Cardiac muscle cell (in vitro differentiated cells and primary cell): ENCODE measurements at regions not wholly inside any gene's neighbourhood (a gene's known extent, or its start where the extent isn't known, plus 50 kb on each side); places are given as distances from the start of the nearest gene placed in this dataset.

ENCODE experiments used
- DNase-seq, 2 donors: peaks; one replicate each; pipeline versions ENCODE4 v3.0.0 to v3.0.0-alpha.2; 2010 to 2017; ENCODE audit warnings: low read depth in 1 of 2, low spot score in 1 of 2
- H3K27ac ChIP-seq: fragments of 200-600 bp; sonication (generic); 2 replicates; pipeline ENCODE4 v1.5.1; 2016
- H3K27me3 ChIP-seq: fragments of 200-600 bp; sonication (generic); 2 replicates; pipeline ENCODE4 v1.6.0; 2016; ENCODE audit warnings: control low read depth
- H3K36me3 ChIP-seq: fragments of 200-600 bp; sonication (generic); 2 replicates; pipeline ENCODE4 v1.5.1; 2016; ENCODE audit warnings: control low read depth
- H3K4me1 ChIP-seq: fragments of 200-600 bp; sonication (generic); 2 replicates; pipeline ENCODE4 v1.8.1; 2017; ENCODE audit warnings: low read depth, mild to moderate bottlenecking, mixed run types
- H3K4me3 ChIP-seq: fragments of 200-600 bp; sonication (generic); 2 replicates; pipeline ENCODE4 v1.5.1; 2016; ENCODE audit warnings: mild to moderate bottlenecking
- H3K9me3 ChIP-seq: fragments of 200-600 bp; sonication (generic); 2 replicates; pipeline ENCODE4 v1.5.1; 2017; ENCODE audit warnings: low read depth, mild to moderate bottlenecking, control low read depth
- CTCF ChIP-seq: IDR thresholded peaks from 2 replicates; pipeline ENCODE4 v1.5.1; 2012; ENCODE audit warnings: low read depth, mild to moderate bottlenecking, low read length

- H3K36me3 ChIP-seq, result no peaks in the 10 kb centered on the region
- H3K27ac ChIP-seq, result no peak overlapping the region
- no peak for DNase-seq
- H3K4me1 ChIP-seq, result no peaks in the 10 kb centered on the region
- no peak overlapping the region for H3K4me3 ChIP-seq
- TF ChIP-seq CTCF, result no peak
- H3K27me3 ChIP-seq, result no peaks in the 10 kb centered on the region
- no peaks in the 10 kb centered on the region for H3K9me3 ChIP-seq
These were observed 104.0 kb upstream of the ARHGEF9 start for GRCh38 chrX:63889001-63889400.

DNA sequence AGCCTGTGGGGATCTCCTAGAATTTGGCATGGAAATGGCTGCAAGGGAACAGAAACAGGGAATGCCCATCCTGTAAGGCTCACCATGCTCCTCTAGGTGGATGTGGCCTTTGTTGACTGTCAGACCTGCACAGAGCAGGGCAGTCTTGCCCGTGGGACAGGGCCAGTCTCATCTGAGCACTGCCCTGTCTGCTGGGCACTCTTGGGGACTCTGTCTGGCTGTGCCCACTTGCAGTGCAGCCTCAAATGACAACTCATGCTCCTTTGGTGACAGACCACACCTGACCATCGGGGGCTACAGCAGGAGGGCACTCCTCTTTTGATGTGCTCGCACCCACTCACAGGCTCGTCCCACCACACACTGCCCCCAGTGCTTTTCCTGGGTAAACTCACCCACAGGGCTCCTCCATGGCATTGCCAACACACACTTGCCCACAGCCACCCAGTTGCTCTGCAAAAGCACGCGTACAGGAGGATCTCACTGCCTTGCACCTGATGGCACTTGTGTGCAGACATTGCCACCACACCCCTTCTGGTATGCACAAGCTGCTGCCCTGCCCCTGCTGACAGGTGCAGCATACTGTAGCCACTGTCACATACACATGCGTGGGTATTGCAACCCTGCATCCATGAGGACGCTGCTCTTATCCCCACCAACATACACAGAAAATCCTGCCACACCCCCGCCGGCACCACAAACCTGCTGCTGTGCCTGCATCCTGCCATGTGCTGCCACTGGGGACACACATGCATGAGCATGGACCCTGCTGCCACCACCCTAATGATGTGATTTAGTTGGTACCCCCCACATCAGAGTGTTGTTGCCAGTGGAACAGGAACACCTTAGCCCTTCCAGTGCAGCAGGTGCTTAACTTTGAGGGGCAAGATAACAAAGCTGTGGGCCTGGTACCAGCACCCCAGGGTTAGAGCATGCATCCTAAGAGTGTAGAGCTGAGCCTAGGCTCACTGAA is 100.1 kb upstream of the ARHGEF9 start:
- no peak overlapping the region for H3K27ac ChIP-seq
- no peaks in the 10 kb centered on the region for H3K36me3 ChIP-seq
- no peak for TF ChIP-seq CTCF
- H3K27me3 ChIP-seq, result no peaks in the 10 kb centered on the region
- no peak overlapping the region for H3K4me3 ChIP-seq
- no peak for DNase-seq
- H3K4me1 ChIP-seq, result no peaks in the 10 kb centered on the region
- no peaks in the 10 kb centered on the region for H3K9me3 ChIP-seq

- Histone ChIP-seq H3K9me3 (no peaks in the 10 kb centered on the region), H3K4me1 (no peaks in the 10 kb centered on the region), H3K4me3 (no peak overlapping the region), H3K27ac (no peak overlapping the region), H3K27me3 (no peaks in the 10 kb centered on the region), H3K36me3 (no peaks in the 10 kb centered on the region)
- TF ChIP-seq CTCF, result no peak
- no peak for DNase-seq
These were observed 84.5 kb upstream of the ARHGEF9 start for GRCh38 chrX:63869506-63869905.

GRCh38 chrX:63855896-63856295 is 70.9 kb upstream of the ARHGEF9 start:
- H3K4me3 ChIP-seq, result no peak overlapping the region
- no peak for TF ChIP-seq CTCF
- no peaks in the 10 kb centered on the region for H3K27me3 ChIP-seq
- DNase-seq, result no peak
- no peak overlapping the region for H3K27ac ChIP-seq
- H3K9me3 ChIP-seq, result no peaks in the 10 kb centered on the region
- H3K4me1 ChIP-seq, result no peaks in the 10 kb centered on the region
- no peaks in the 10 kb centered on the region for H3K36me3 ChIP-seq

GRCh38 chrX:63835361-63835760 is 50.3 kb upstream of the ARHGEF9 start:
- H3K4me1 ChIP-seq, result no peaks in the 10 kb centered on the region
- no peaks in the 10 kb centered on the region for H3K9me3 ChIP-seq
- no peak for TF ChIP-seq CTCF
- no peak for DNase-seq
- no peaks in the 10 kb centered on the region for H3K27me3 ChIP-seq
- no peak overlapping the region for H3K4me3 ChIP-seq
- H3K27ac ChIP-seq, result no peak overlapping the region
- no peaks in the 10 kb centered on the region for H3K36me3 ChIP-seq
